Astrocyte of the spinal cord (primary cell): ENCODE measurements at regions not wholly inside any gene's neighbourhood (a gene's known extent, or its start where the extent isn't known, plus 50 kb on each side); places are given as distances from the start of the nearest gene placed in this dataset.
"Not testable (repeated sequence)": the region's sequence is repeated elsewhere in the genome, so short reads cannot be mapped to it uniquely, and the experiment has no call there.

ENCODE experiments used
- DNase-seq: peaks from one replicate; pipeline ENCODE4 v3.0.0; 2011; ENCODE audit warnings: low read depth, low spot score
- H3K4me3 ChIP-seq: 2 replicates; pipeline ENCODE4 v1.5.1; 2011; ENCODE audit warnings: low read depth, mild to moderate bottlenecking, low read length, moderate library complexity
- CTCF ChIP-seq: IDR thresholded peaks from 2 replicates; pipeline ENCODE4 v1.5.1; 2012; ENCODE audit warnings: low read depth, mild to moderate bottlenecking, low read length, inconsistent platforms
- in situ Hi-C: cut with HindIII; loops from 2 replicates; pipeline ENCODE4 v1.10.0; 2017; ENCODE audit warnings: low sequenced_read_pairs

- no peak for TF ChIP-seq CTCF
- in situ Hi-C loops: no loop called here
- H3K4me3 ChIP-seq: no peak overlapping the region
- DNase-seq: no peak
Measured at GRCh38 chr5:124960266-124960665, 213.8 kb upstream of the ZNF608 start.

GRCh38 chr5:124961521-124961920 lies 215.1 kb upstream of the ZNF608 start:
- DNase-seq: no peak

GRCh38 chr5:124962111-124962510 lies 215.7 kb upstream of the ZNF608 start:
- no peak for TF ChIP-seq CTCF
- in situ Hi-C loops: no loop called here
- no peak for DNase-seq
- H3K4me3 ChIP-seq: no peak overlapping the region

More at GRCh38 chr5:124961521-124961920, 215.1 kb upstream of the ZNF608 start:
- no peak for TF ChIP-seq CTCF
- in situ Hi-C loops: no loop called here
- no peak overlapping the region for H3K4me3 ChIP-seq

GRCh38 chr5:124962735-124963134 lies 216.3 kb upstream of the ZNF608 start:
- DNase-seq: no peak
- no peak for TF ChIP-seq CTCF
- in situ Hi-C loops: no loop called here
- H3K4me3 ChIP-seq: no peak overlapping the region

GRCh38 chr5:124963236-124963919 lies 216.9 kb upstream of the ZNF608 start:
- no peak overlapping the region for H3K4me3 ChIP-seq
- TF ChIP-seq CTCF: no peak
- in situ Hi-C loops: no loop called here
- DNase-seq: peak; percentile 57

GRCh38 chr5:124966741-124967140 lies 220.3 kb upstream of the ZNF608 start:
- DNase-seq, H3K4me3 ChIP-seq, in situ Hi-C loops: not testable (repeated sequence)

GRCh38 chr5:124970381-124970780 lies 223.9 kb upstream of the ZNF608 start:
- H3K4me3 ChIP-seq, in situ Hi-C loops, DNase-seq: not testable (repeated sequence)

GRCh38 chr5:124972703-124973102 lies 226.3 kb upstream of the ZNF608 start:
- no peak for DNase-seq
- no peak overlapping the region for H3K4me3 ChIP-seq
- in situ Hi-C loops: no loop called here
- TF ChIP-seq CTCF: no peak
